H1 (cell line): ENCODE measurements at regions not wholly inside any gene's neighbourhood (a gene's known extent, or its start where the extent isn't known, plus 50 kb on each side); places are given as distances from the start of the nearest gene placed in this dataset.

ENCODE experiments used
- CBX5 ChIP-seq: fragments of 300-800, 300-1000 bp; sonication (generic); IDR thresholded peaks from 2 replicates; pipeline ENCODE4 v1.7.1; 2016; ENCODE audit warnings: antibody characterized with exemption, low read length, low read depth
- CHD7 ChIP-seq: fragments of 300-600 bp; sonication (generic); IDR thresholded peaks from 2 replicates; pipeline ENCODE4 v1.7.1; 2012; ENCODE audit warnings: low read length, moderate library complexity, mild to moderate bottlenecking, inconsistent platforms; ENCODE audit not compliant: insufficient replicate concordance
- SP4 ChIP-seq: IDR thresholded peaks from 2 replicates; pipeline ENCODE4 v1.6.1; 2012; ENCODE audit warnings: low read length, inconsistent platforms
- TCF12 ChIP-seq: IDR thresholded peaks from 2 replicates; pipeline ENCODE4 v1.6.1; 2011; ENCODE audit warnings: low read depth, mild to moderate bottlenecking, low read length

GRCh38 chr2:145806546-145806945 lies 1286.6 kb upstream of the ZEB2 start (continued):
- no peak for TF ChIP-seq CBX5
- no peak for TF ChIP-seq SP4
- no peak for TF ChIP-seq CHD7
- TF ChIP-seq TCF12, result no peak
